Astrocyte (in vitro differentiated cells and primary cell): ENCODE measurements at regions not wholly inside any gene's neighbourhood (a gene's known extent, or its start where the extent isn't known, plus 50 kb on each side); places are given as distances from the start of the nearest gene placed in this dataset.

ENCODE experiments used
- DNase-seq: peaks from one replicate; pipeline ENCODE4 v3.0.0-alpha.2; 2010; ENCODE audit warnings: low read depth
- FAIRE-seq: peaks from 2 replicates; lab custom pipeline; 2011; peaks lifted over from hg19 to GRCh38; lab: Jason Lieb, UNC
- H2AFZ ChIP-seq: 2 replicates; pipeline ENCODE4 v1.6.0; 2012; ENCODE audit warnings: low read depth, low read length, inconsistent platforms
- H3K27ac ChIP-seq: 2 replicates; pipeline ENCODE4 v1.5.1; 2011; ENCODE audit warnings: low read depth, low read length, inconsistent platforms
- H3K27me3 ChIP-seq: 2 replicates; pipeline ENCODE4 v1.6.0; 2011; ENCODE audit warnings: low read length, inconsistent platforms; ENCODE audit not compliant: insufficient read depth
- H3K36me3 ChIP-seq: 2 replicates; pipeline ENCODE4 v1.5.1; 2011; ENCODE audit warnings: low read length, inconsistent platforms; ENCODE audit not compliant: insufficient read depth
- H3K4me1 ChIP-seq: 2 replicates; pipeline ENCODE4 v1.5.1; 2011; ENCODE audit warnings: low read length, inconsistent platforms; ENCODE audit not compliant: insufficient read depth
- H3K4me2 ChIP-seq: 2 replicates; pipeline ENCODE4 v1.6.0; 2012; ENCODE audit warnings: low read length, inconsistent platforms
- H3K4me3 ChIP-seq: 2 replicates; pipeline ENCODE4 v1.5.1; 2011; ENCODE audit warnings: low read depth, mild to moderate bottlenecking, low read length, inconsistent platforms; ENCODE audit not compliant: insufficient read depth
- H3K79me2 ChIP-seq: 2 replicates; pipeline ENCODE4 v1.6.0; 2012; ENCODE audit warnings: mild to moderate bottlenecking, low read length, inconsistent platforms; ENCODE audit not compliant: insufficient read depth
- H3K9ac ChIP-seq: 2 replicates; pipeline ENCODE4 v1.6.0; 2012; ENCODE audit warnings: mild to moderate bottlenecking, low read length, inconsistent platforms
- H3K9me3 ChIP-seq: 2 replicates; pipeline ENCODE4 v1.5.1; 2012; ENCODE audit warnings: low read depth, mild to moderate bottlenecking, low read length, inconsistent platforms; ENCODE audit not compliant: insufficient read depth
- H4K20me1 ChIP-seq: 2 replicates; pipeline ENCODE4 v1.6.0; 2012; ENCODE audit warnings: low read length, inconsistent platforms; ENCODE audit not compliant: insufficient read depth
- H3K27ac Mint-ChIP-seq: one replicate; pipeline ENCODE4 v1.8.0; 2021; ENCODE audit warnings: mild to moderate bottlenecking, mixed read lengths; ENCODE audit not compliant: unreplicated experiment
- H3K27me3 Mint-ChIP-seq: one replicate; pipeline ENCODE4 v1.8.0; 2021; ENCODE audit warnings: low read depth, mixed read lengths; ENCODE audit not compliant: unreplicated experiment
- H3K36me3 Mint-ChIP-seq: one replicate; pipeline ENCODE4 v1.8.0; 2021; ENCODE audit warnings: low read depth, mixed read lengths; ENCODE audit not compliant: unreplicated experiment
- H3K4me1 Mint-ChIP-seq: one replicate; pipeline ENCODE4 v1.8.0; 2021; ENCODE audit warnings: low read depth, mixed read lengths; ENCODE audit not compliant: unreplicated experiment
- H3K4me3 Mint-ChIP-seq: one replicate; pipeline ENCODE4 v1.8.0; 2021; ENCODE audit warnings: mild to moderate bottlenecking, moderate library complexity, mixed read lengths; ENCODE audit not compliant: unreplicated experiment
- H3K9me3 Mint-ChIP-seq: one replicate; pipeline ENCODE4 v1.8.0; 2021; ENCODE audit warnings: mild to moderate bottlenecking, mixed read lengths; ENCODE audit not compliant: unreplicated experiment
- EZH2 ChIP-seq: IDR thresholded peaks from 2 replicates; pipeline ENCODE4 v1.6.1; 2012; ENCODE audit warnings: mild to moderate bottlenecking, low read length, inconsistent platforms; ENCODE audit not compliant: insufficient read depth
- TF ChIP-seq, protein P1 (sequence below): IDR thresholded peaks from 2 replicates; pipeline ENCODE4 v1.5.1; 2011; ENCODE audit warnings: low read depth, mild to moderate bottlenecking, inconsistent platforms, low read length, moderate library complexity; ENCODE audit not compliant: insufficient read depth

DNA sequence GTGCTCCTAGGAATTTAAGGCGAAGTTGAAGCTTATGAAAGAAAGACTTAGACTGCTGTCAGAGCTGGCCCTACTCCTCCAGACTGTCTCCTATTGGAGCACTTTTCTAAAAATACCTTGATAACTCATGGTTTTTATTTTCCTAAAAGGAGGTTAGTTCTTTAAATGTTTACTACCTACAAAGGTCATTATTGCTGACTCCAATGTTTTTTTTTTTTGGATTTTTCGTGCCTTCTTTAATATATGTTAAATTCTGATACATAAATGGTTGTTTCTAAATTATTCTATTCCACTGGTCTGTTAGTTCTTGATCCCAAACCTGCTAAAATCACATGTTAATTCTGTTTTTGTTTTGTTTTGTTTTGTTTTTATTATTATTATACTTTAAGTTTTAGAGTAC lies 227.6 kb upstream of the FTMT start:
- Histone ChIP-seq H3K4me1 (no peaks in the 10 kb centered on the region), H3K27me3 (no peaks in the 10 kb centered on the region), H3K4me2 (no peak overlapping the region), H3K9me3 (no peaks in the 10 kb centered on the region), H4K20me1 (no peaks in the 10 kb centered on the region), H3K9ac (no peak overlapping the region), H3K79me2 (no peaks in the 10 kb centered on the region), H3K36me3 (no peaks in the 10 kb centered on the region), H2AFZ (no peak overlapping the region), H3K27ac (no peak overlapping the region), H3K4me3 (no peak overlapping the region)
- Mint-ChIP-seq H3K4me1 (no peaks in the 10 kb centered on the region), H3K27me3 (no peaks in the 10 kb centered on the region), H3K36me3 (no peaks in the 10 kb centered on the region), H3K4me3 (no peak overlapping the region), H3K9me3 (no peaks in the 10 kb centered on the region), H3K27ac (no peak overlapping the region)
- no peak for TF ChIP-seq EZH2
- TF ChIP-seq, protein P1, sequence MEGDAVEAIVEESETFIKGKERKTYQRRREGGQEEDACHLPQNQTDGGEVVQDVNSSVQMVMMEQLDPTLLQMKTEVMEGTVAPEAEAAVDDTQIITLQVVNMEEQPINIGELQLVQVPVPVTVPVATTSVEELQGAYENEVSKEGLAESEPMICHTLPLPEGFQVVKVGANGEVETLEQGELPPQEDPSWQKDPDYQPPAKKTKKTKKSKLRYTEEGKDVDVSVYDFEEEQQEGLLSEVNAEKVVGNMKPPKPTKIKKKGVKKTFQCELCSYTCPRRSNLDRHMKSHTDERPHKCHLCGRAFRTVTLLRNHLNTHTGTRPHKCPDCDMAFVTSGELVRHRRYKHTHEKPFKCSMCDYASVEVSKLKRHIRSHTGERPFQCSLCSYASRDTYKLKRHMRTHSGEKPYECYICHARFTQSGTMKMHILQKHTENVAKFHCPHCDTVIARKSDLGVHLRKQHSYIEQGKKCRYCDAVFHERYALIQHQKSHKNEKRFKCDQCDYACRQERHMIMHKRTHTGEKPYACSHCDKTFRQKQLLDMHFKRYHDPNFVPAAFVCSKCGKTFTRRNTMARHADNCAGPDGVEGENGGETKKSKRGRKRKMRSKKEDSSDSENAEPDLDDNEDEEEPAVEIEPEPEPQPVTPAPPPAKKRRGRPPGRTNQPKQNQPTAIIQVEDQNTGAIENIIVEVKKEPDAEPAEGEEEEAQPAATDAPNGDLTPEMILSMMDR = no peak
- FAIRE-seq (no peak), DNase-seq (no peak)

DNA sequence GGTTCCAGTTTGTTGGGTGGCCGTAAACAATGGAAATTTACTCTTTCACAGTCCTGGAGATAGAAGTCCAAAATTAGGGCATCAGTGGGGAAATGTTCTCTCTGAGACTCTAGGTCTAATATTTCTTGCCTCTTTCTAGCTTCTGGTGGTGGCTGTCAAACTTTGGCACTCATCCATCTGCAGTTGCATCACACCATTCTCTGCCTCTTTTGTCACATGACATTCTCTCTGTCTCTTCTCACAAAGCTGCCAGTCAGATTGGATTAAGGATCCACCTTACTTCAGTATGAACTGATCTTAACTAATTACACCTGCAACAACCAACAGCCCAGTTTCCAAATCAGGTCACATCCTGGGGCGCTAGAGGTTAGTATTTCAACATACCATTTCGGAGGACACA lies 222.9 kb upstream of the FTMT start:
- Histone ChIP-seq H3K36me3 (no peaks in the 10 kb centered on the region), H3K4me2 (no peak overlapping the region), H2AFZ (no peak overlapping the region), H3K4me3 (no peak overlapping the region), H3K4me1 (no peaks in the 10 kb centered on the region), H3K9ac (no peak overlapping the region), H3K79me2 (no peaks in the 10 kb centered on the region), H3K9me3 (no peaks in the 10 kb centered on the region), H4K20me1 (no peaks in the 10 kb centered on the region), H3K27ac (no peak overlapping the region), H3K27me3 (no peaks in the 10 kb centered on the region)
- TF ChIP-seq EZH2 = no peak
- TF ChIP-seq, protein P1 = no peak
- no peaks in the 10 kb centered on the region for H3K9me3 Mint-ChIP-seq
- DNase-seq (no peak), FAIRE-seq (no peak)
- no peaks in the 10 kb centered on the region for H3K36me3 Mint-ChIP-seq
- H3K4me3 Mint-ChIP-seq = no peak overlapping the region
- no peaks in the 10 kb centered on the region for H3K4me1 Mint-ChIP-seq
- no peaks in the 10 kb centered on the region for H3K27me3 Mint-ChIP-seq
- no peak overlapping the region for H3K27ac Mint-ChIP-seq

DNA sequence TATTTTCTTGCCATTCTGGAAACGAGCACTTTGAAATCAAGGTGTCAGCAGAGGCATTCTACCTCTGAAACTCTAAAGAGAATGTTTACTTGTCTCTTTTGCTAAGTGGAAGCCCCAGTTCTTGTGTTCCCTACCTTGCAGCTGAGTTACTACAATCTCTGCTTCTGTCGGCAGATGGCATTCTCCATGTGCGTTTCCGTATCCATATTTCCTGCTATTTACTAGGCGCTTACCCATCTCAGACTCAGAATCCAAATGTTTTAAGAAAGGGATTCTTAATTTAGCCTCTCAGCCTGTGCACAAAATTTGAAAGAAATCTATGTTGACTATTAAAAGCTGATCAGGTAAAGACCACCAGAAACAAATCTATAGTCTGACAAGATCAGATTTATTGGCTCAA lies 221.3 kb upstream of the FTMT start:
- TF ChIP-seq, protein P1 = no peak
- TF ChIP-seq EZH2 = no peak
- no peaks in the 10 kb centered on the region for H3K27me3 ChIP-seq
- H3K4me1 ChIP-seq = no peaks in the 10 kb centered on the region
- Mint-ChIP-seq H3K27me3 (no peaks in the 10 kb centered on the region), H3K4me1 (no peaks in the 10 kb centered on the region), H3K36me3 (no peaks in the 10 kb centered on the region), H3K27ac (no peak overlapping the region), H3K4me3 (no peak overlapping the region), H3K9me3 (no peaks in the 10 kb centered on the region)
- no peaks in the 10 kb centered on the region for H3K9me3 ChIP-seq
- H3K27ac ChIP-seq = no peak overlapping the region
- DNase-seq = no peak
- no peak overlapping the region for H3K4me2 ChIP-seq
- H3K36me3 ChIP-seq = no peaks in the 10 kb centered on the region
- H3K9ac ChIP-seq = no peak overlapping the region
- H3K79me2 ChIP-seq = no peaks in the 10 kb centered on the region
- no peak overlapping the region for H2AFZ ChIP-seq
- no peak for FAIRE-seq
- no peak overlapping the region for H3K4me3 ChIP-seq
- no peaks in the 10 kb centered on the region for H4K20me1 ChIP-seq
